B cell (primary cell): ENCODE measurements at regions not wholly inside any gene's neighbourhood (a gene's known extent, or its start where the extent isn't known, plus 50 kb on each side); places are given as distances from the start of the nearest gene placed in this dataset.

Experiments
- EZH2 ChIP-seq: IDR thresholded peaks from 2 replicates; pipeline ENCODE4 v1.6.1; 2012; ENCODE audit warnings: borderline replicate concordance, low read depth, mild to moderate bottlenecking, moderate library complexity, low read length; ENCODE audit not compliant: insufficient read depth, poor library complexity, severe bottlenecking
- TF ChIP-seq, protein P1 (sequence below): fragments of 200-600 bp; IDR thresholded peaks from one replicate; pipeline ENCODE4 v1.8.0; 2022; ENCODE audit warnings: antibody characterized with exemption, mild to moderate bottlenecking

DNA sequence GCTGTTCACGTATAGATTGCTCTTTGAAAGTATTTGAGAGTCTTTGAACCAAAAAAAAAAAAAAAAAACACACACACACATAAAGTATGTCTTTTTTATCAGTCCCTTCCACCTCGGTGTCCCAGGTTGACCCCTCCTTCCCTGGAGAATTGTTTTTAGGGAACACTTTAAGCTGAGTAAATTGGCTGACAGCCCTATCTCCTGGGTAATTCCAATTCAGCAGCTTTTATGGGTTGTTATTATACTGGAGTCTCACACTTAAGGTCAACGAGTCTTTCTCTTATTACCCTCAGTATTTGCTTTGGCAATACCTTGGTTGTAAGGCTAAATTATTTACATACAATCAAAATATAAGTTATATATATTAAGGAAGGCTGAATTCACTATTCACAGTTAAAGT is 69.4 kb downstream of the SLC30A10 start:
- TF ChIP-seq, protein P1, sequence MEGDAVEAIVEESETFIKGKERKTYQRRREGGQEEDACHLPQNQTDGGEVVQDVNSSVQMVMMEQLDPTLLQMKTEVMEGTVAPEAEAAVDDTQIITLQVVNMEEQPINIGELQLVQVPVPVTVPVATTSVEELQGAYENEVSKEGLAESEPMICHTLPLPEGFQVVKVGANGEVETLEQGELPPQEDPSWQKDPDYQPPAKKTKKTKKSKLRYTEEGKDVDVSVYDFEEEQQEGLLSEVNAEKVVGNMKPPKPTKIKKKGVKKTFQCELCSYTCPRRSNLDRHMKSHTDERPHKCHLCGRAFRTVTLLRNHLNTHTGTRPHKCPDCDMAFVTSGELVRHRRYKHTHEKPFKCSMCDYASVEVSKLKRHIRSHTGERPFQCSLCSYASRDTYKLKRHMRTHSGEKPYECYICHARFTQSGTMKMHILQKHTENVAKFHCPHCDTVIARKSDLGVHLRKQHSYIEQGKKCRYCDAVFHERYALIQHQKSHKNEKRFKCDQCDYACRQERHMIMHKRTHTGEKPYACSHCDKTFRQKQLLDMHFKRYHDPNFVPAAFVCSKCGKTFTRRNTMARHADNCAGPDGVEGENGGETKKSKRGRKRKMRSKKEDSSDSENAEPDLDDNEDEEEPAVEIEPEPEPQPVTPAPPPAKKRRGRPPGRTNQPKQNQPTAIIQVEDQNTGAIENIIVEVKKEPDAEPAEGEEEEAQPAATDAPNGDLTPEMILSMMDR: no peak
- no peak for TF ChIP-seq EZH2
